K562 (cell line): ENCODE measurements at regions not wholly inside any gene's neighbourhood (a gene's known extent, or its start where the extent isn't known, plus 50 kb on each side); places are given as distances from the start of the nearest gene placed in this dataset.

Experiments used
- ERF ChIP-seq: fragments of 450-650 bp; formaldehyde crosslinking; IDR thresholded peaks from 2 replicates; pipeline ENCODE4 v1.4.0; 2020; ENCODE audit warnings: mild to moderate bottlenecking, mixed read lengths
- FOXJ2 ChIP-seq: fragments of 200-800 bp; sonication (Bioruptor generic); IDR thresholded peaks from 2 replicates; pipeline ENCODE4 v1.6.1; 2016; ENCODE audit warnings: missing genetic modification characterization, missing compliant biosample characterization
- FOXK2 ChIP-seq, 2 experiments: fragments of 450-650 bp; IDR thresholded peaks in 1 of 2; conservative IDR thresholded peaks in 1 of 2; 2 replicates each; pipeline ENCODE4 v1.6.1; 2016; ENCODE audit warnings: low read depth in 2 of 2, mild to moderate bottlenecking in 1 of 2
- IRF9 ChIP-seq: fragments of 450-650 bp; IDR thresholded peaks from 2 replicates; pipeline ENCODE4 v1.6.1; 2016; ENCODE audit warnings: missing biosample characterization, missing genetic modification characterization
- MAFF ChIP-seq: IDR thresholded peaks from 2 replicates; pipeline ENCODE4 v1.6.1; 2012; ENCODE audit warnings: low read length, improper control_type of control experiment
- NR0B1 ChIP-seq: fragments of 450-650 bp; IDR thresholded peaks from one replicate; pipeline ENCODE4 v1.6.1; 2018; ENCODE audit warnings: mild to moderate bottlenecking, moderate library complexity; ENCODE audit not compliant: partially characterized antibody
- PHF21A ChIP-seq: fragments of 450-650 bp; IDR thresholded peaks from 2 replicates; pipeline ENCODE4 v1.6.1; 2017; ENCODE audit warnings: low read depth, borderline replicate concordance
- XRCC3 ChIP-seq: fragments of 450-650 bp; IDR thresholded peaks from 2 replicates; pipeline ENCODE4 v1.6.1; 2017; ENCODE audit warnings: mild to moderate bottlenecking, moderate library complexity
- ZNF217 ChIP-seq: sonication (generic); formaldehyde crosslinking; IDR thresholded peaks from 2 replicates; pipeline ENCODE4 v1.8.0; 2022; ENCODE audit warnings: mild to moderate bottlenecking, missing genetic modification reagents
- TF ChIP-seq, protein P1 (sequence below): sonication (generic); formaldehyde crosslinking; IDR thresholded peaks from 2 replicates; pipeline ENCODE4 v1.8.0; 2022; ENCODE audit warnings: missing genetic modification reagents, mild to moderate bottlenecking, moderate library complexity, borderline replicate concordance
- TF ChIP-seq, protein P2 (sequence below): fragments of 250-450 bp; sonication (Bioruptor Pico); IDR thresholded peaks from 2 replicates; pipeline ENCODE4 v1.5.0; 2021

DNA sequence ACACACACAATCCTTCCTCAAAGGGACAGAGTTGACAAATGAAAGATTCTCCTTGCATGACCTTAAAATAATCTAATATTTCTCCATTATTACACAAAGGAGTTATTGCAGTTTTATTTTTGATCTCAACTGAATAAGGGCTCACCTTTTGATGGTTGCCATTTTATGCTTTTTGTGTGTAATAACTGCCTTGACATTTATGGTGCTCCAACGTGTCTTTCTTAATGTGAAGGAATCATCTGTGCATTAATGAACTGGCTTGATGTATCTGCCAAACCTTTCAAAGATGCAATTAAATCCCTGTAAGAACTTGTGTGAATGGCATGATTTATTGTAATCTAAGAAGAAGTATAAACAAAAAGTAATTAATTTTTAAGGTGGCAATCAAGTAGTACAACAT lies 1519.8 kb upstream of the CDH9 start (continued):
- TF ChIP-seq NR0B1 (no peak), MAFF (no peak), FOXJ2 (tag) (no peak), ZNF217 (CRISPR knock-in tag) (no peak), PHF21A (no peak), XRCC3 (no peak), FOXK2 (conservative IDR thresholded peaks at IDR 0.05 in 1 of 2, IDR thresholded peaks at IDR 0.05 in 1 of 2; ENCODE audit: low read depth in 2 of 2) (no peak), ERF (CRISPR knock-in tag) (no peak), IRF9 (tag) (no peak)
- TF ChIP-seq, protein P1, sequence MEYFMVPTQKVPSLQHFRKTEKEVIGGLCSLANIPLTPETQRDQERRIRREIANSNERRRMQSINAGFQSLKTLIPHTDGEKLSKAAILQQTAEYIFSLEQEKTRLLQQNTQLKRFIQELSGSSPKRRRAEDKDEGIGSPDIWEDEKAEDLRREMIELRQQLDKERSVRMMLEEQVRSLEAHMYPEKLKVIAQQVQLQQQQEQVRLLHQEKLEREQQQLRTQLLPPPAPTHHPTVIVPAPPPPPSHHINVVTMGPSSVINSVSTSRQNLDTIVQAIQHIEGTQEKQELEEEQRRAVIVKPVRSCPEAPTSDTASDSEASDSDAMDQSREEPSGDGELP (CRISPR knock-in tag), result no peak
- TF ChIP-seq, protein P2, sequence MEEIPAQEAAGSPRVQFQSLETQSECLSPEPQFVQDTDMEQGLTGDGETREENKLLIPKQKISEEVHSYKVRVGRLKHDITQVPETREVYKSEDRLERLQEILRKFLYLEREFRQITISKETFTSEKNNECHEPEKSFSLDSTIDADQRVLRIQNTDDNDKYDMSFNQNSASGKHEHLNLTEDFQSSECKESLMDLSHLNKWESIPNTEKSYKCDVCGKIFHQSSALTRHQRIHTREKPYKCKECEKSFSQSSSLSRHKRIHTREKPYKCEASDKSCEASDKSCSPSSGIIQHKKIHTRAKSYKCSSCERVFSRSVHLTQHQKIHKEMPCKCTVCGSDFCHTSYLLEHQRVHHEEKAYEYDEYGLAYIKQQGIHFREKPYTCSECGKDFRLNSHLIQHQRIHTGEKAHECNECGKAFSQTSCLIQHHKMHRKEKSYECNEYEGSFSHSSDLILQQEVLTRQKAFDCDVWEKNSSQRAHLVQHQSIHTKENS (CRISPR knock-in tag), result no peak
